ENCODE measurements at regions not wholly inside any gene's neighbourhood (a gene's known extent, or its start where the extent isn't known, plus 50 kb on each side); places are given as distances from the start of the nearest gene placed in this dataset.

DNA sequence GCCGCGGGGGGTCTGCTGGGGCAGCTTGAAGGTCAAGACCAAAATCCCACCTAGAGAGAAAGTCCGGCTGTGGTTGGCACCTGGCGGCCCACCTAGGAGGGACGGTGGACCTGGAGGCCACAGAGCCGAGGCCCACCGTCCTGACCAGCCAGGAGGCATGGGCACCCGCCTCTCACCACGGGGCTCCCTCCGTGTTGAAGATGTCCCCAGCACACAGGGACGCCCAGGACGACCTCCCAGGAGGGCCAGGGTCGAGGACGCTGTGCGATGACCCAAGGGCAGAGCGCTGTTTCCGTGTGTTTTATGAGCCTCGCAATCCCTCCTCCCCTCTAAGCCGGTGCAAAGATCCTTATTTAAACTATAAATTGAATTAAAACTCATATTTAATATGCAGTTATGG is 131.2 kb downstream of the C16orf95 start:
- H3K4me1 ChIP-seq (ENCODE audit: control insufficient read depth, extremely low read depth, insufficient read depth, low read length): no peaks in the 10 kb centered on the region

DNA sequence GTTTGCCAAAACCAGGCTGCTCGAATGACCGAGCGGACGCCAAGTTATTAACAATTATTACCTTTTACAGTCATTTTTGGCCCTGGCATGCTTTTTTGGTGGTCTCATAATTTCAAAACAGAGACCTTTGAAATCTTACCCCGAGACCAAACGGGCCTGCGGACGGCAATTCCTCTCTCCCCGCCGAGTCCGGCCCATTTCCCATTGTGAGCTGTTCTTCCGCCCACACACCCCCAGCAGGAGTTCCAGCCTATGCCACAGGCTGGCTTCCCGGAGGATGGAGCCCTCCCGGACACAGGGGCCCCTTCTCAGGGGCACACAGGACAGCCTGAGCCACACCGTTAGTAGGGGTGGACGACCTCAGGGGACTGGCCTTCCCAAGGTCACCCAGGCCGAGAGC is 130.7 kb downstream of the C16orf95 start:
- Histone ChIP-seq H3K27ac (ENCODE audit: insufficient read depth, low read length) (no peak overlapping the region), H2AFZ (ENCODE audit: low read length) (no peak overlapping the region)

More for the DNA sequence above, 131.2 kb downstream of the C16orf95 start:
- H3K27me3 ChIP-seq (ENCODE audit: control insufficient read depth, insufficient read depth, low read length): no peaks in the 10 kb centered on the region
- H2AFZ ChIP-seq (ENCODE audit: low read length): no peak overlapping the region
- H4K20me1 ChIP-seq (ENCODE audit: control insufficient read depth, extremely low read depth, insufficient read depth, low read length): no peaks in the 10 kb centered on the region
- no peaks in the 10 kb centered on the region for H3K36me3 ChIP-seq (ENCODE audit: control insufficient read depth, insufficient read depth, low read length)
- H3K4me3 ChIP-seq (replicated peaks in 1 of 4; ENCODE audit: control extremely low read depth in 1 of 4, insufficient read depth in 1 of 4, low read depth in 3 of 4, low read length in 4 of 4): no peak overlapping the region
- no peaks in the 10 kb centered on the region for H3K79me2 ChIP-seq (ENCODE audit: control insufficient read depth, insufficient read depth, low read length)
- DNase-seq (ENCODE audit: low read depth in 2 of 2): no peak
- H3K9ac ChIP-seq (ENCODE audit: insufficient read depth, low read length): no peak overlapping the region
- no peak overlapping the region for H3K4me2 ChIP-seq (ENCODE audit: extremely low read depth, insufficient read depth, low read length)
- TF ChIP-seq EZH2 (IDR thresholded peaks at IDR 0.05; ENCODE audit: low read length, missing control alignments): no peak
- TF ChIP-seq, protein P1, sequence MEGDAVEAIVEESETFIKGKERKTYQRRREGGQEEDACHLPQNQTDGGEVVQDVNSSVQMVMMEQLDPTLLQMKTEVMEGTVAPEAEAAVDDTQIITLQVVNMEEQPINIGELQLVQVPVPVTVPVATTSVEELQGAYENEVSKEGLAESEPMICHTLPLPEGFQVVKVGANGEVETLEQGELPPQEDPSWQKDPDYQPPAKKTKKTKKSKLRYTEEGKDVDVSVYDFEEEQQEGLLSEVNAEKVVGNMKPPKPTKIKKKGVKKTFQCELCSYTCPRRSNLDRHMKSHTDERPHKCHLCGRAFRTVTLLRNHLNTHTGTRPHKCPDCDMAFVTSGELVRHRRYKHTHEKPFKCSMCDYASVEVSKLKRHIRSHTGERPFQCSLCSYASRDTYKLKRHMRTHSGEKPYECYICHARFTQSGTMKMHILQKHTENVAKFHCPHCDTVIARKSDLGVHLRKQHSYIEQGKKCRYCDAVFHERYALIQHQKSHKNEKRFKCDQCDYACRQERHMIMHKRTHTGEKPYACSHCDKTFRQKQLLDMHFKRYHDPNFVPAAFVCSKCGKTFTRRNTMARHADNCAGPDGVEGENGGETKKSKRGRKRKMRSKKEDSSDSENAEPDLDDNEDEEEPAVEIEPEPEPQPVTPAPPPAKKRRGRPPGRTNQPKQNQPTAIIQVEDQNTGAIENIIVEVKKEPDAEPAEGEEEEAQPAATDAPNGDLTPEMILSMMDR (conservative IDR thresholded peaks at IDR 0.05 in 1 of 2, IDR thresholded peaks at IDR 0.05 in 1 of 2; ENCODE audit: low read depth in 1 of 2, low read length in 2 of 2): no peak
- H3K27ac ChIP-seq (ENCODE audit: insufficient read depth, low read length): no peak overlapping the region
- peaks cover 1% of the 10 kb centered on the region for H3K9me3 ChIP-seq (ENCODE audit: control insufficient read depth, insufficient read depth, low read depth, low read length)

DNA sequence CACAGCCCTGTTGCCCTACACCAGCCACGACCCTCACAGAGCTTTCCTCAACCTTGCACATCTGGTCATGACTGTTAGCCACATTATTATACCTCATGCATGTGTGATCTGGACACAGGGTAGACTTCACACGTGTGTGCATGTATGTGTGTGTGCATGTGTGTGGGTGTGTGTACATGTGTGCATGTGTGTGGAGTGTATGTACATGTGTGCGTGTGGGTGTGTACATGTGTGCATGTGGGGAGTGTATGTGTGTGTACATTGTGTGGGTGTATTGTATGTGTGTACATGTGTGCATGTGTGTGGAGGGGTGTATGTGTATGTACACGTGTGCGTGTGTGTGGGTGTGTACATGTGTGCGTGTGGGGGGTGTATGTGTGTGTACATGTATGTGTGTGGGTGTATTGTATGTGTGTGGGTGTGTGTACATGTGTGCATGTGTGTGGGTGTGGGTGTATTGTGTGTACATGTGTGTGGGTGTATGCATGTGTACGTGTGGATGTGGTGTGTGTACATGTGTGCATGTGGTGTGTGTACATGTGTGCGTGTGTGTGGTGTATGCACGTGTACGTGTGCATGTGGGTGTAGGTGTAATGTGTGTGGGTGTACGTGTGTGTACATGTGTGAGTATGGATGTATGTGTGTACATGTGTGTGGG is 130.2 kb downstream of the C16orf95 start:
- no peak overlapping the region for H3K4me3 ChIP-seq (replicated peaks in 1 of 4; ENCODE audit: control extremely low read depth in 1 of 4, insufficient read depth in 1 of 4, low read depth in 3 of 4, low read length in 4 of 4)
- no peak overlapping the region for H2AFZ ChIP-seq (ENCODE audit: low read length)
- H3K27me3 ChIP-seq (ENCODE audit: control insufficient read depth, insufficient read depth, low read length): no peaks in the 10 kb centered on the region
- no peaks in the 10 kb centered on the region for H3K36me3 ChIP-seq (ENCODE audit: control insufficient read depth, insufficient read depth, low read length)
- no peak overlapping the region for H3K9ac ChIP-seq (ENCODE audit: insufficient read depth, low read length)
- no peak overlapping the region for H3K27ac ChIP-seq (ENCODE audit: insufficient read depth, low read length)
- H3K9me3 ChIP-seq (ENCODE audit: control insufficient read depth, insufficient read depth, low read depth, low read length): peaks cover 1% of the 10 kb centered on the region
- TF ChIP-seq, protein P1 (conservative IDR thresholded peaks at IDR 0.05 in 1 of 2, IDR thresholded peaks at IDR 0.05 in 1 of 2; ENCODE audit: low read depth in 1 of 2, low read length in 2 of 2): no peak
- no peak for TF ChIP-seq EZH2 (IDR thresholded peaks at IDR 0.05; ENCODE audit: low read length, missing control alignments)
- no peaks in the 10 kb centered on the region for H4K20me1 ChIP-seq (ENCODE audit: control insufficient read depth, extremely low read depth, insufficient read depth, low read length)
- no peaks in the 10 kb centered on the region for H3K4me1 ChIP-seq (ENCODE audit: control insufficient read depth, extremely low read depth, insufficient read depth, low read length)
- no peaks in the 10 kb centered on the region for H3K79me2 ChIP-seq (ENCODE audit: control insufficient read depth, insufficient read depth, low read length)
- H3K4me2 ChIP-seq (ENCODE audit: extremely low read depth, insufficient read depth, low read length): no peak overlapping the region
- DNase-seq (ENCODE audit: low read depth in 2 of 2): no peak

More for the DNA sequence above, 130.7 kb downstream of the C16orf95 start:
- TF ChIP-seq EZH2 (IDR thresholded peaks at IDR 0.05; ENCODE audit: low read length, missing control alignments): no peak
- TF ChIP-seq, protein P1 (conservative IDR thresholded peaks at IDR 0.05 in 1 of 2, IDR thresholded peaks at IDR 0.05 in 1 of 2; ENCODE audit: low read depth in 1 of 2, low read length in 2 of 2): no peak
- no peaks in the 10 kb centered on the region for H3K27me3 ChIP-seq (ENCODE audit: control insufficient read depth, insufficient read depth, low read length)
- no peaks in the 10 kb centered on the region for H3K79me2 ChIP-seq (ENCODE audit: control insufficient read depth, insufficient read depth, low read length)
- no peaks in the 10 kb centered on the region for H3K36me3 ChIP-seq (ENCODE audit: control insufficient read depth, insufficient read depth, low read length)
- H3K9ac ChIP-seq (ENCODE audit: insufficient read depth, low read length): no peak overlapping the region
- no peak overlapping the region for H3K4me3 ChIP-seq (replicated peaks in 1 of 4; ENCODE audit: control extremely low read depth in 1 of 4, insufficient read depth in 1 of 4, low read depth in 3 of 4, low read length in 4 of 4)
- H3K9me3 ChIP-seq (ENCODE audit: control insufficient read depth, insufficient read depth, low read depth, low read length): peaks cover 1% of the 10 kb centered on the region
- H3K4me1 ChIP-seq (ENCODE audit: control insufficient read depth, extremely low read depth, insufficient read depth, low read length): no peaks in the 10 kb centered on the region
- H4K20me1 ChIP-seq (ENCODE audit: control insufficient read depth, extremely low read depth, insufficient read depth, low read length): no peaks in the 10 kb centered on the region
- DNase-seq (ENCODE audit: low read depth in 2 of 2): peak in 1 of 2 donors; percentile 36
- no peak overlapping the region for H3K4me2 ChIP-seq (ENCODE audit: extremely low read depth, insufficient read depth, low read length)
